Right lobe of liver (tissue), 6 donors: ENCODE measurements at regions not wholly inside any gene's neighbourhood (a gene's known extent, or its start where the extent isn't known, plus 50 kb on each side); places are given as distances from the start of the nearest gene placed in this dataset.
"Not testable (repeated sequence)": the region's sequence is repeated elsewhere in the genome, so short reads cannot be mapped to it uniquely, and the experiment has no call there.

Experiments
- ATAC-seq, 4 donors: fragments of 200-7000 bp; cut with Tn5 transposase; one replicate each; pipeline ENCODE4 v1.9.1; 2020; ENCODE audit warnings: mild to moderate bottlenecking in 4 of 4, moderate library complexity in 4 of 4
- DNase-seq, 3 donors: peaks; one replicate each; pipeline ENCODE4 v3.0.0-alpha.2; 2020
- H3K27ac ChIP-seq, 3 donors: fragments of 200-600 bp; one replicate each; pipeline ENCODE4 v1.8.0; 2022
- H3K27me3 ChIP-seq, 2 donors: fragments of 200-600 bp; one replicate each; pipeline ENCODE4 v1.8.0; 2022
- H3K36me3 ChIP-seq, 4 donors: fragments of 200-600 bp; sonication (generic) in 1 of 4; one replicate each; pipeline versions ENCODE4 v1.5.1 to v1.8.0; 2017 to 2022; ENCODE audit warnings: control low read depth in 1 of 4
- H3K4me1 ChIP-seq, 4 donors: fragments of 200-600 bp; sonication (generic) in 1 of 4; one replicate each; pipeline versions ENCODE4 v1.5.1 to v1.8.0; 2017 to 2022; ENCODE audit warnings: control low read depth in 1 of 4
- H3K4me3 ChIP-seq, 3 donors: fragments of 200-600 bp; one replicate each; pipeline ENCODE4 v1.8.0; 2022
- H3K9me3 ChIP-seq, 4 donors: fragments of 200-600 bp; sonication (generic) in 1 of 4; one replicate each; pipeline versions ENCODE4 v1.5.1 to v1.8.0; 2017 to 2022; ENCODE audit warnings: control low read depth in 1 of 4
- CTCF ChIP-seq, 4 donors: fragments of 200-600 bp in 3 of 4; fragments of 450-650 bp in 1 of 4; IDR thresholded peaks; one replicate each; pipeline versions ENCODE4 v1.5.1 to v1.8.0; 2016 to 2022; ENCODE audit warnings: antibody characterized with exemption in 4 of 4, mild to moderate bottlenecking in 2 of 4
- POLR2A ChIP-seq: fragments of 450-650 bp; IDR thresholded peaks from one replicate; pipeline ENCODE4 v1.6.1; 2017; ENCODE audit warnings: antibody characterized with exemption, mild to moderate bottlenecking
- WGBS: methylation state at CpG from one replicate; pipeline ENCODE4 v1.1.6; 2018; ENCODE audit warnings: low coverage, low lambda C conversion rate; ENCODE audit not compliant: insufficient coverage; ENCODE audit errors: missing lambda C conversion rate; 5-methylcytosine and 5-hydroxymethylcytosine counted together
- intact Hi-C, 2 donors: fragments of 100-400 bp; cut with DNase I; formaldehyde crosslinking; loops; one replicate each; pipeline versions ENCODE4 v1.11.2 to v1.14.1; 2022
- donor health status: DM: no; HTN: yes; CAD: no.
- donor health status: DM: no; HTN: no; CAD: no.
- donor health status: DM: no; HTN: no; CAD: no.
- donor health status: DM: no; HTN: yes; CAD: no.
- donor health status: DM: no; HTN: yes; CAD: no.

DNA sequence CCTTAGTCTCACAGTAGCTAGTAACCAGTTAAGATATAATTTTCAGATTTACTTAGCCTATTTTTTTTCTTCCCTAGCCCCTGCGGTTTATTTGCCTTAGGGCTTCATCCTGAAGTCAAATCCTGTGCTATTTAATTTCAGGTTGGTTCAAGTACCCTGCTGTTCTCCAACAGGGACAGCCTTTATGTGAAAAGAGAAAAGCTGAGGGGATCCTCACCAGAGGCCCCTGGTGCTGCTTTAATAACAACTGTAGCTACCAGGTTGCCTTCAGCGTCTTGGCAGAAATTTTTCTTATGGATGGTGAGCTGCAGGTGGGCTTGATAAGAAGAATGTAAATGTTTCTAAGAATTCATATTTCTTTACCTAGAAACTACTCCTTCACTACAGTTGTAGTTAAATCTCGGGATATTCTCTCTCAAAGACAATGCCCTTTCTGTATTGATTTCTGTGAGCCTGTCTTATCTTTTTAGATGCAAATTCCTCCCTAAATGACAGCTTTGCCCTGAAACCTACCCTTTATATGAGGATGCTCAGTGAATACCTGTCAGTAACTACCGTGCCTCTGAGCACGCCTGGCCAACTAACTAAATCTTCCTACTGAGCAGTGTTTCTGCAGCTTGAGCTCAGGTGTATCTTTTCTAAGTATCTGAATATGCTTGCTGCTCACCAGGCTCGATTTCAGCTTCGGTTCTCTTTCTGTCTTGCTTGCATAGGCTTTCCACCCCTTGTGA, 320.5 kb downstream of the MMUT start:
- no peak overlapping the region for H3K4me3 ChIP-seq
- H3K27ac ChIP-seq, result no peak overlapping the region
- no peaks in the 10 kb centered on the region for H3K4me1 ChIP-seq
- ATAC-seq (no peak), DNase-seq (no peak)
- 8% methylated on average over 7 of the region's 7 CpGs for WGBS
- H3K9me3 ChIP-seq, result no peaks in the 10 kb centered on the region
- no peaks in the 10 kb centered on the region for H3K36me3 ChIP-seq
- H3K27me3 ChIP-seq, result no peaks in the 10 kb centered on the region
- intact Hi-C loops, result no loop called here
- TF ChIP-seq CTCF (IDR thresholded peaks at IDR 0.05) (no peak), POLR2A (no peak)

DNA sequence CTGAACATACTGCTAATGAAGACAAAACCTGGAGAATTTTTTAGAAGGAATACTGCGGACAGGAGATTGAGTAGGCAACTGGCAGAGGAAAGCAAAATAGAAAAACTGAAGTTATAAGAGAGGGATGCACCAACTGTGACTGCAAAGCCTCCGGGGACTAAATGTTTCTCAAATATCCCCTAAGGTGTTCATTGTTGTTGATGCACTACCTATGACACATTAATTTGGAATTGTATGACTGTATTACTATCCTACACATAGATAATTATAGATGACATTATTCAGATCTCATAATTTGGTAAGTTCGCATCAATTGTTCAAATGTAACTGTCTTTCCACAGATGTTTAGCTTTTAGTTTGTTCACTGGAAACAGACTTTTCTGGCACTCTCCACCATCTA, 341.1 kb downstream of the MMUT start:
- Histone ChIP-seq H3K9me3 (no peaks in the 10 kb centered on the region), H3K36me3 (no peaks in the 10 kb centered on the region), H3K4me3 (no peak overlapping the region), H3K27ac (no peak overlapping the region), H3K27me3 (no peaks in the 10 kb centered on the region), H3K4me1 (no peaks in the 10 kb centered on the region)
- DNase-seq (no peak), ATAC-seq (no peak)
- 64% methylated on average over 3 of the region's 3 CpGs for WGBS
- intact Hi-C loops, result no loop called here
- TF ChIP-seq CTCF (IDR thresholded peaks at IDR 0.05) (no peak), POLR2A (no peak)

DNA sequence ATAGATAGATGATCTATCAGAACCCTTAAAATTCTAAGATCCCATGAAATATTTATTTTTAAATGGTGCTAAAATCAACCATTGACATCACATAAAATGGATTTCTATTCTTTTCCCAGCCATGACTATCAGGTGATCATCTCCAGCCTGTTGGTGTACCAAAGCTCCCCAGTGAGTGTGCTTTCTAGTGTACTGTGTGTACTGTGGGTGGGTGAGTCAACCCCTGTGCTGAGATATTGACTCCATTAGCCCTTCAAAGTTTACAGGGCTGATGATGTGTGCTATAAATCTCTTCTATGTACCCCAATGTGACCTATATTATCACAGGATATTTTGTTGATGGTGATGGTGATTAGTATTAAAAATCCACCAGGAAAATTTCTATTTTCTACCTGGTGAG, 344.6 kb downstream of the MMUT start:
- Histone ChIP-seq H3K27ac (no peak overlapping the region), H3K4me3 (no peak overlapping the region), H3K36me3 (no peaks in the 10 kb centered on the region), H3K9me3 (no peaks in the 10 kb centered on the region), H3K4me1 (no peaks in the 10 kb centered on the region), H3K27me3 (no peaks in the 10 kb centered on the region)
- intact Hi-C loops, result no loop called here
- DNase-seq (no peak), ATAC-seq (no peak)
- no peak for TF ChIP-seq CTCF (IDR thresholded peaks at IDR 0.05)
- no peak for TF ChIP-seq POLR2A

DNA sequence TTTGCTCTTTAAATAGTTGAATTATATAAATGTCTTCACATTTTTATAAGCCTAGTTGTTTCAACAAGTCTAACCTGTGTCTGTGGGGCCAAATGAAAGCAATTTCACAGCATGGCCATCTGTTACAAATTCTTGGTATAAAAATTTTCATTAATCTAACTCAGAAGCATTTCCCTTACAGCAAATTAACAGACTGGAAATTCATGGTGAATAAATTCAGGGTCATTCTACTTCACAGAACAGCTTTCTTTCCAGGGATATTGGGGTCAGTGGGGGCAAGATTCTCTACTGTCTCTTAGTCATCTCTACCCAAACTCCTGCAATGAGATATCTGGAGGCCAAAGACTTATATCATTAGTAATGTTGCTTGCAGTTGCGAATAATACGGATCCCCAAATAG, 352.1 kb downstream of the MMUT start:
- Histone ChIP-seq H3K4me1 (no peaks in the 10 kb centered on the region), H3K27me3 (no peaks in the 10 kb centered on the region), H3K4me3 (no peak overlapping the region), H3K9me3 (no peaks in the 10 kb centered on the region), H3K27ac (no peak overlapping the region), H3K36me3 (no peaks in the 10 kb centered on the region)
- DNase-seq (no peak), ATAC-seq (no peak)
- TF ChIP-seq POLR2A (no peak), CTCF (IDR thresholded peaks at IDR 0.05) (no peak)
- intact Hi-C loops, result no loop called here
- WGBS, result 72% methylated on average over 2 of the region's 2 CpGs

DNA sequence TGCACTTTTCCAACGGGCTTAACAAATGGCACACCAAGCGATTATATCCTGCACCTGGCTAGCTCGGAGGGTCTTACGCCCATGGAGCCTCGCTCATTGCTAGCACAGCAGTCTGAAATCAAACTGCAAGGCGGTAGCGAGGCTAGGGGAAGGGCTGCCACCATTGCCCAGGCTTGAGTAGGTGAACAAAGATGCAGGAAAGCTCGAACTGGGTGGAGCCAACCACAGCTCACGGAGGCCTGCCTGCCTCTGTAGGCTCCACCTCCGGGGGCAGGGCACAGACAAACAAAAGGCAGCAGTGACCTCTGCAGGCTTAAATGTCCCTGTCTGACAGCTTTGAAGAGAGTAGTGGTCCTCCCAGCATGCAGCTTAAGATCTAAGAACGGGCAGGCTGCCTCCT, 365.4 kb downstream of the MMUT start:
- ATAC-seq, H3K9me3 ChIP-seq, H3K36me3 ChIP-seq, H3K27me3 ChIP-seq, DNase-seq, intact Hi-C loops, H3K4me3 ChIP-seq, H3K4me1 ChIP-seq, H3K27ac ChIP-seq: not testable (repeated sequence)
- WGBS, result 44% methylated on average over 3 of the region's 11 CpGs
